ENCODE measurements at regions not wholly inside any gene's neighbourhood (a gene's known extent, or its start where the extent isn't known, plus 50 kb on each side); places are given as distances from the start of the nearest gene placed in this dataset.

GRCh38 chr1:43065616-43066399 lies 106.3 kb downstream of the EBNA1BP2 start:
- no peak for DNase-seq (ENCODE audit: low read depth in 4 of 4, low spot score in 2 of 4)

- DNase-seq (ENCODE audit: low read depth in 4 of 4, low spot score in 2 of 4) = no peak
These were observed 106.5 kb upstream of the SLC2A1 start for GRCh38 chr1:43065191-43065590.

DNA sequence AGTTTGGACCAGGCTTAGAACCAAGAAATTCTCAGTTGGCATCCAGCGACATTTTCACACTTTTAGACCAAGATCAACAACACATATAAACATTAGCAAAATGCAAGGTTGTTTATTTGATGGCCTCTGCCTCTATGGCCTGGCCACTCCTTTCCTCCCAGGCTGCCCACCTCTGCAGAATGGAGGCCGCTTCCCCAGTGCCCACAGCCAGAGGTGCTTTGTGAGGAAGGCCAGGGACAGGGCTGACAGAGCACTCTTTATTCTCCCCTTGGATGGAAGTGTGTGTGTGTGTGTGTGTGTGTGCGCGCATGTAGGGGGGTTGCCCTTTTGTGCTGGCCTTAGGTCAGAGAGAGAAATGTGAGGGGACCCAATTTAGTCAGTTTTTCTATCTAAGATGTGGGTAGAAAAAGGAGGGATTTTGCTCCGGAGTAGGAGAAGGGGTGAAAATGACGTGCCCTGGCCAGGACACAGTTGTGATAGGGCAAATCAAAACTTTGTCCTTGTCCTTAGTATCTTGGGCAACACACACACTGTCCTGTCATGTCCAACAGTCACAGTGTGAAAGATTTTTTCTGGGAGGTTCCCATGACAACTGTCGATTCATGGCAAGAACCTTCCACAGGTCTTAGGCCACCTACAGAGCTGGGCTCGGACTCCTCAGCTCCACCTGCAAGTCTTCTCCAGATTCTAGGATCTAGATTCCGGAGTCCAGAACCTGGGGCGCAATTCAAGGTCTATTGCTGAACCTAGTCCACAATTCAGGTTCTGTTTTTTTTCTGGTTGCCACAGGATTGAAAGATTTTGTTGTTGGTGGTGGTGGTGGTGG lies 104.9 kb upstream of the SLC2A1 start:
- no peak for DNase-seq (ENCODE audit: low read depth in 4 of 4, low spot score in 2 of 4)

DNA sequence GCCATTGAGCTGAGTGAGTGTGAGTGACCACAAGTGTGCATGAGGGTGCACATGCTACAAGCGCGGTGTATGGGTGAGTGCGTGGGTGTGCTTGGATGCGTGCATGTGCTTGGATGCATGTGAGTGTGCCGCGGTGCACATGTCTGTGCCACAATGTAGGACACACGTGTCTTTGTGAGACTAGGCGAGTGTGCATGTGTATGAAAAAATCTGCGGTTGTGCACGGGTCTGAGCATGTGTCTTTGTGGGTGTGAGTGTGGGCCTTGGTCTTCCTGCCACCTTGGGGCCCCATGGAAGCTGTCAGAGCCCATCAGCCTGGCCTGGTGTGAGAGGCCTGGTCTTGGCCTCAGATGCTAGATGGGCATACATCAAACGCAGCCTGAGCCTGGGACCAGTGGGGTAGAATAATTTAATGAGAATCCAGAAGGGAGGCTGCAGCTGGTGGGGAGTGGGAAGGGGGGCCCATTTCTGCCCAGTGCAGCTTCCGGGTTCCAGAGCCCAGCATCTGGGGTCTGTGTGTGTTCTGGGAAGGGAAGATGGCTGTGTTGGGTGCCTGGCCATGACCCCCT lies 103.9 kb upstream of the SLC2A1 start:
- no peak for DNase-seq (ENCODE audit: low read depth in 4 of 4, low spot score in 2 of 4)

DNA sequence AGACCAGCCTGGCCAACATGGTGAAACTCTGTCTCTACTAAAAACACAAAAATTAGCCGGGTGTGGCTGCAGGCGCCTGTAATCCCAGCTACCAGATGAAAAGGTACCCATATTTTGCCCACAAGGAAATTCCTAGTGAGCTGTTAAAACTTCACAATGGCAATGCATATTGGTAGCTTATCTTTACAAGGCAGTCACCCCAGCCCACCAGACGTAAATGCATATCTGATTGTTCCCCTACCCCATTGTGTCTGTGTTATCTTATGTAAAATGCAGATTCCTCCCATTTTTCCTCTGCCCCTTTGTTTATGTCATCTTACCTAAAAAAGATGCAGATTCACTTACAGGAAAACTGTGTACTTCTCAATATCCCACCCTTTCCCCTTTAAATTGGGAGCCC lies 103.1 kb upstream of the SLC2A1 start:
- no peak for DNase-seq (ENCODE audit: low read depth in 4 of 4, low spot score in 2 of 4)

- no peak for DNase-seq (ENCODE audit: low read depth in 4 of 4, low spot score in 2 of 4)
These were observed 101.2 kb upstream of the SLC2A1 start for GRCh38 chr1:43059640-43060574.

GRCh38 chr1:43058545-43059360 lies 100.1 kb upstream of the SLC2A1 start:
- DNase-seq (ENCODE audit: low read depth in 4 of 4, low spot score in 2 of 4) = peak in 1 of 4 donors; percentile 21

GRCh38 chr1:43058056-43058455 lies 99.4 kb upstream of the SLC2A1 start:
- no peak for DNase-seq (ENCODE audit: low read depth in 4 of 4, low spot score in 2 of 4)

- DNase-seq (ENCODE audit: low read depth in 4 of 4, low spot score in 2 of 4) = no peak
These were observed 98.9 kb upstream of the SLC2A1 start for GRCh38 chr1:43057567-43057966.

- no peak for DNase-seq (ENCODE audit: low read depth in 4 of 4, low spot score in 2 of 4)
These were observed 98.3 kb upstream of the SLC2A1 start for GRCh38 chr1:43056981-43057391.

GRCh38 chr1:43056460-43056859 lies 97.8 kb upstream of the SLC2A1 start:
- DNase-seq (ENCODE audit: low read depth in 4 of 4, low spot score in 2 of 4) = no peak

DNA sequence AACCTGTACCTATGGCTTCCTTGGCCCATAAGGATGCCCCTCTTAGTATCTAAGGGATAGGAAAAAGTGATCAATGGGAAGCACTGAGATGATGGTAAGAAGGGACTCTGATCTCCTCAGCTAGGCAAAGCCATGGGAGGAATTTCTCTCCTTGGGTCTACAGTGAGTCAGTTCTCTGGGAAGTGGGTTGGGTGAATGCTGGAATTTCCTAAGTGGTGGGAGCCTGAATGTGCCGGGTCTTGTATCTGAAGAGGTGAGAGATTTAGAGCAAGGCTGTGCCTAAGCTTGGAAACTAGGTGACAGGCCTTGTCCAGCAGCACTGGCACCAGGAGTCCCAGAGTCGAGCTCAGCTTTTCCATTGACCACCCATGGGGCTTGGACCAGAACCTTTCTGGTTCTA lies 96.3 kb upstream of the SLC2A1 start:
- DNase-seq (ENCODE audit: low read depth in 4 of 4, low spot score in 2 of 4) = no peak

GRCh38 chr1:43052786-43053439 lies 94.2 kb upstream of the SLC2A1 start:
- DNase-seq (ENCODE audit: low read depth in 4 of 4, low spot score in 2 of 4) = no peak

DNA sequence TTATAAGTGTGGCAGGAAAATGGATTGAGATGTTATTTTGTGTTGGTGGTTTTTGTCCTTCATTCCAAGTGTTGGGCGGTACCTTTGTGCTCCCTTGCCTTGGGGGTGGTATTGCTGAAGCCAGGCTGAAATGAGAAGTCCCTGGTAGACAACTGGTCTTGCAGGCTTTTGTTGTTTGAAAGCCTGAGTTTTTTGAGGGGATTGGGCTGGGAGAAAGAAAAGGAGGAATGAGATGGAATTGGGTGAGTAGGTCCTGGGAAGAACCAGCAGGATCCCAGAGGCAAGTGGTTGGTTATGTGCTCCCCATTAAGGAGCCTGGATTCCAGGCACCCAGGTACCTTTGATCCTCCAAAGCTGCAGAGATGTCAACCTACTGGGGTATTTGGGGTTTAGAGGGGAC lies 93.7 kb upstream of the SLC2A1 start:
- DNase-seq (ENCODE audit: low read depth in 4 of 4, low spot score in 2 of 4) = no peak

DNA sequence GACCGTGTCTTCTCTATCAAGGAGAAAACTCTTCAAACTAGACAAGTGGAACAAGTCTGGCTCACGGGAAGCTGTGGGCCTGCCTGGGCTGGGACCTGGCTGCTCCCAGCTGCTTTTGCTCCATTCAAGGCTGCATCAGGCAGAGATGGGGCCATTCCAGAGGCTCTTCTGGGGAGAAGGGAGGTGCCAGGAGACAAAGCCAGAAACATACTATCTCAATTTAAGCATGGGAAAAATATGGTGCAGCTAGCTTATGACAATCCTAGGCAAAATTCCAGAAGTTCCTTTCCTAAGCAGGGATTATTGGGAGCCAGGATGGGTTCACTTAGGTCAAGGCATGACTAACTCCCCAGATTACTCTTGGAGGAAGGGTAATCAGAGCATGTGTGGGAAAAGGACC lies 90.8 kb upstream of the SLC2A1 start:
- no peak for DNase-seq (ENCODE audit: low read depth in 4 of 4, low spot score in 2 of 4)

GRCh38 chr1:43048601-43049011 lies 89.9 kb upstream of the SLC2A1 start:
- DNase-seq (ENCODE audit: low read depth in 4 of 4, low spot score in 2 of 4) = no peak

DNA sequence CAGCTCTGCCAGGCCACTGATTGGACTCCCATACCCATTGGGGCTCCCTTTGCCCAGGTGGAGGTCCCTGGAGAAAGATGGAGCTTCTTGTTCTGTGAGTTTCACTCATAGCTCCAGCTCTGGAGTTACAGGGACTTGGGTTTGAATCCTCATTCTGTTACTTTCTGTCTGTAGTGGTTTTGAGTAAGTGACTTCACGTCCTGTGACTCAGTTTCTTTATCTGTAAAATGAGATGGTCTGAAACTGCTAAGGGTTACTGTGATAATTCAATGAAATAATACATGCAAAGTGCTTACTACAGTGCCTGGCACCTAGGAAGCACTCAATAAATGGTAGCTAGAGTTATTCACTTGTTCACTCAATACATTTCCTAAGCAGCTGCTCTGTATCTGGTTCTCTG lies 88.5 kb upstream of the SLC2A1 start:
- no peak for DNase-seq (ENCODE audit: low read depth in 4 of 4, low spot score in 2 of 4)

DNA sequence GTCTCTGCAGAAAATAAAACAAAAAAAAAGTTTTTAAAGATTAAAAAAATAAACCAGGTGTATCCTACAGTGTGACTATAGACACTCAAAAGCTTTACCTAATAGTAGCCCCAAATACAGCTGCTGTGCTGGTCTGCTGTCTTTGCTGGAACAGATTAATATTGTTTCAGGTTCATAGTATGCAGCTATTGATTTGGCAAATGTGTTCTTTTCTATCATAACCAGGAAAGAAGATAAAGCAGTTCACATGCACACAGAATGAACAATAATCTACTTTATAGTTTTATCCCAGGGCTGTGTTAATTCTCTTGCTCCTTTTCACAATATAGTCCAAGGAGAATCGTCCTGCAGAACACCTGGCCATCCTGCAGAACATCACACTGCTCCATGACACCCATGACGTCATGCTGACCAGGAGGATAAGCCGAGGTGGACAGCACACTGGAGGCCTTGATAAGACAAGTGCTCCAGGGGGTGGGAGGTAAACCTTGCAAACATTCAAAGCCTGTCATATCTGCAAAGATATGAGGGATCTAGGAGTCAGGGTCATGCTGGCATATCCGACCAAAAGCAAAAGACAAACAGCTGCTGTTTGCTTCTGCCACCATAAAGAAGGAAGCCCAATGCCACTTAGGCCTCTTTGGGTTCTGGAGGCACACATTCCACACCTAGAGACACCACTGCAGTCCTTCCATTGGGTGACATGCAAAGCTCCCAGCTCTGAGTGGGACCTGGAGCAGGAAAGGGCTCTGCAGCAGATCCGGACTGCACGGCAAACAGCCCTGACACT lies 86.1 kb upstream of the SLC2A1 start:
- no peak for DNase-seq (ENCODE audit: low read depth in 4 of 4, low spot score in 2 of 4)
